GM12864 (cell line): ENCODE measurements at regions not wholly inside any gene's neighbourhood (a gene's known extent, or its start where the extent isn't known, plus 50 kb on each side); places are given as distances from the start of the nearest gene placed in this dataset.

Experiments used
- DNase-seq: peaks from one replicate; pipeline ENCODE4 v3.0.0-alpha.2; 2011; ENCODE audit warnings: low read depth
- H3K4me3 ChIP-seq: 2 replicates; pipeline ENCODE4 v1.5.1; 2011; ENCODE audit warnings: mild to moderate bottlenecking, low read depth, low read length, control low read depth
- TF ChIP-seq, protein P1 (sequence below): IDR thresholded peaks from 2 replicates; pipeline ENCODE4 v1.5.1; 2011; ENCODE audit warnings: low read depth, mild to moderate bottlenecking, moderate library complexity, low read length, control low read depth, inconsistent platforms; ENCODE audit errors: missing control alignments

DNA sequence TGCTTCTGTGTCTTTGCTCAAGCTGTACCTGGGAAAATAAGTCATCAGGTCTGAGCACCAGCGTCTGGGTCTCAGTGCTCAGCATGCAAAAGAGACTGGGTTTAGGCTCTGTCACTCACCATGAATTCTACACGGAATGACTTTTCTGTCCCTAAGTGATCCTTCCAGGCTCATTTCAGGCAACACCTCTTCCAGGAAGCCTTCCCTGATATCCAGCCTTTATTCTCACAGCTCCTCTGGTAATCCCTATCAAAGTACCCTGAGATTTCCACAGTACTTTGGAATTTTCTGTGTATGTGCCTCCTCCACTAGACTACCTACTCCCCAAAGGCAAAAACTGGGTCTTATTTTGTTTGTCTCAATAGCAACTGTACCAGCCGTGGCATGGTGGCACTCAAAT is 92.7 kb upstream of the BOD1 start:
- TF ChIP-seq, protein P1, sequence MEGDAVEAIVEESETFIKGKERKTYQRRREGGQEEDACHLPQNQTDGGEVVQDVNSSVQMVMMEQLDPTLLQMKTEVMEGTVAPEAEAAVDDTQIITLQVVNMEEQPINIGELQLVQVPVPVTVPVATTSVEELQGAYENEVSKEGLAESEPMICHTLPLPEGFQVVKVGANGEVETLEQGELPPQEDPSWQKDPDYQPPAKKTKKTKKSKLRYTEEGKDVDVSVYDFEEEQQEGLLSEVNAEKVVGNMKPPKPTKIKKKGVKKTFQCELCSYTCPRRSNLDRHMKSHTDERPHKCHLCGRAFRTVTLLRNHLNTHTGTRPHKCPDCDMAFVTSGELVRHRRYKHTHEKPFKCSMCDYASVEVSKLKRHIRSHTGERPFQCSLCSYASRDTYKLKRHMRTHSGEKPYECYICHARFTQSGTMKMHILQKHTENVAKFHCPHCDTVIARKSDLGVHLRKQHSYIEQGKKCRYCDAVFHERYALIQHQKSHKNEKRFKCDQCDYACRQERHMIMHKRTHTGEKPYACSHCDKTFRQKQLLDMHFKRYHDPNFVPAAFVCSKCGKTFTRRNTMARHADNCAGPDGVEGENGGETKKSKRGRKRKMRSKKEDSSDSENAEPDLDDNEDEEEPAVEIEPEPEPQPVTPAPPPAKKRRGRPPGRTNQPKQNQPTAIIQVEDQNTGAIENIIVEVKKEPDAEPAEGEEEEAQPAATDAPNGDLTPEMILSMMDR, result no peak
- no peak overlapping the region for H3K4me3 ChIP-seq
- no peak for DNase-seq

DNA sequence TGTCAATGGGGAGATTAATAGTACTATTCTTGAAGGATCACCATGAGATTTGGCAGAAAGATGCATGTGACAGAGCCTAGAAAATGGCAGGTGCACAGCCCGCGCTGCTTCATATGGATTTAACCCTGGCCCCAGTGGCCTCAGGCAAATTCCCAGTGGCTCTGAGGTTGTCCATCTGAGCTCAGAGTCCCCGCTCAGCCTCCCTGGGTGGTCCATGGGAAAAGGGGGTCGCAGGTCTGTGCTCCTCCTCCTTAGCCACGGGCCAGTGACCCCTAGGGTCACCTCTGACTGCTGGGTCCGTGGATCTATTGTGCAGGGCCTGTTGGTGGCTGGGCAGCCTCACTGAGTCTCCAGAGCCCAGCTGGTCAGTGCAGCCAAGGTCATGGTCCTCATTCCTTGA is 93.3 kb upstream of the BOD1 start:
- no peak for DNase-seq
- H3K4me3 ChIP-seq, result no peak overlapping the region
- TF ChIP-seq, protein P1, result no peak

DNA sequence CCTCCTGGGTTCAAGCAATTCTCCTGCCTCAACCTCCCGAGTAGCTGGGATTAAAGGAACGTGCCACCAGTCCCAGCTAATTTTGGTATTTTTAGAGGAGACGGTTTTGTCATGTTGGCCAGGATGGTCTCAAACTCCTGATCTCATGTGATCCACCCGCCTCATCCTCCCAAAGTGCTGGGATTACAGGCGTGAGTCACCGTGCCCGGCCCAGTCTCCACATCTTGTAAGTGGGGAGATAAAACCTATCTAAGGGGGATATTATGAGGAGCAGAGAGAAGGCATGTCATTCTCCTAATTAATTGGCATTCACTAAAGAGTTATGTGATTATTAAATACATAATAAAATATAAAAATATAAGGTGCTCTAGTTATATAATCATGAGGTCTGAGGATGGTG is 94.1 kb upstream of the BOD1 start:
- H3K4me3 ChIP-seq, result no peak overlapping the region
- DNase-seq, result no peak
- TF ChIP-seq, protein P1, result no peak

DNA sequence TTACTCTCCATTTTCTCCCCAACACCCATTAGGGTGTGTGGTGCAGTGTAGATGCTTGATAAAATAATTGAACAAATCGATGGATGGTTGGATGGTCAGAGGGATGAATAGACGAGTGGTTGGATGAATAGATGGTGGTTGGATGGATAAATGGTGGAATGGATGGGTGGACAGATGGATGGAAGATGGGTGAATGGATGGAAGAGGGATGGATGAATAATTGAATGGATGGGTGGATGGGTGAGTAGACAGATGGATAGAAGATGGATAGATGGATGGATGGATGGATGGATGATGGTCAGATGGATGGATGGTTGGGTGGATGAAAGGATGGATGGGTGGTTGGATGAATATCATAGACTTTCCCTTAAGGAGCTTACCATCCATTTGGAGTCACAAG is 95.0 kb upstream of the BOD1 start:
- DNase-seq, result no peak
- TF ChIP-seq, protein P1, result no peak
- no peak overlapping the region for H3K4me3 ChIP-seq

DNA sequence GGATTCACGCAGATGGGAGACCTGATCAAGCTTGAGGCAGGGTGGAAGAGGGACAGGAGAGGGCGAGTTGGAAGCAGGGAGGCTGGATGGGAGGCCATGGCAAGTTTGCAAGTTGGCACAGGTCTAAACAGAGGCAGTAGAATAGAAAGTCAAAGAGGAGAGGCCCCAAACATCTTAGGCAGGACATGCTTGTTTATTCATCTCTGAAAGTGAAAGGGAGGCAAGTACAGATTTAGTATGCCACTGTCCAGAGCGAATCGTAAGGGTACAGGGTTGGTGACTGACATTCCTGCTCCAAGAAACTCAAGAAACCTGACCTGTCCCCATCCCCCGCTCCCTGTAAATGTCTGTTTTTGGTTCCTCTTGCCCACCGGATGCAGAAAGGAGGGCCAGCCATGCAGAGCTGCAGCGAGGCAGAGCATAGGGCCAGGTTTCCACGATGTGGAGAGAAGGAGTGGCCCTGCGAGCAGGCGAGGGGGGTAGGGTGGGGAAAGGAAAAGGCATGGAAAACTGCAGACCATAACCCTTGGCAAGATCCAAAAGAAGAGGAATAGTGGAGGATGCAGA is 96.2 kb upstream of the BOD1 start:
- TF ChIP-seq, protein P1, result no peak
- no peak for DNase-seq
- no peak overlapping the region for H3K4me3 ChIP-seq

DNA sequence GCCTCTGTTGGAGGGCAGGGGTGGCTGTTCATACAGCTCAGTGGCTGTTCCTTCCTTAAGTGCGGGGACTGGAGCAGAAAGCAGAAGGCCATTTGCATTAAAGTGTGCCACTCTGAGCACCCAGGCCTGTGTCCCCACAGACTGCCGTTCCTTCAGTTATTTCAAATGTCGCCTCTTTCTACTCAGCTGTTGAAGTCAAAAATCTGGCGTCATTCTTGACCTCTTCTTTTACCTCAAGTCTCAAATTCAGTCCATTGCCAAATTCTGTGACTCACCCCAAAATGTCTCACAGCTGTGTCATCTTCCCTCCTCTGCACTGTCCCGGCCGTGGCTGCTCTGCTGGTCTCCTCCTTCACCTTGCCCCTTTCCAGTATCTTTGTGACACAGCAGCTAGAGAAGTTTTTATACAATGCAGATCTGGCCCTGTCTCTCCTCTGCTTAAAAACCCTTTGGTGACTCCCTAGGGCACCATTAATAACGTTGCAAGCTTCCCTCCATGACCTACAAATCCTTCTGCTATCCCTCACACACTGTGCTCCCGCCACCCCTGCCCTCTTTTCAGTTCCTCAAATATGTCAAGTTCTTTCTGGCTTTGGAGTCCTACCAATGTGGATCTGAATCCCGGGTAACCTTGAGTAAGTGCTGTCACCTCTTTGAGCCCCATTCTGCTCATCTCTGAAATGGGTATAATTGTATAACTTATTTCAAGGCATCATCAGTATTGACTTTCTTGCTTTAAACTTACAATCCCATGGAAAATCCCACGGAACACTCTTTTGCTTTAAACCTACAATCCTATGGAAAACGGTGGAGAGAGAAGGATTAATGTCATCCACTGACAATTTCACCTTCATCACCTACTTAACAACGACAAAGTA is 98.3 kb upstream of the BOD1 start:
- TF ChIP-seq, protein P1, result no peak
- no peak for DNase-seq
- no peak overlapping the region for H3K4me3 ChIP-seq
